ENCODE measurements at regions not wholly inside any gene's neighbourhood (a gene's known extent, or its start where the extent isn't known, plus 50 kb on each side); places are given as distances from the start of the nearest gene placed in this dataset.

DNA sequence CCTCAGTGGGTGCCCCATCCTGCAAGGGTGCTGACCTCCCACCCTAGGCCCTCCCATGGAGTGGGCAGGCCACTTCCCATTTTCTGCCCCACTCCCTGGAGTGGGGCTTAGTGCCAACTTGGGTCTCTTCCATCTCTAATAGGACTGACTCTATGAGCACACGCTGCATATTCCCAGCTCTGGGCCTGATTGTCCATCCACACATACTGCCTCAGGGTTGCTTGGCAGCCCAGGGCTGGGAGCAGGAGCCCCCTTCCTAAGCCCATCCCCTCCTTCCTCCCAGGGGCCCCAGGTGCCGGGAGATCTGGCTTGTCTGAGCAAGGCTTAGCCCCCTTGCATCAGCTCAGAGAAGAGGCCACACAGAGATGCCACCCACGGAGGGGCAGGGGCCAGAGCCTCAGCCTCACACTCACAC is 55.1 kb downstream of the PJA1 start:
- TF ChIP-seq, protein P1, sequence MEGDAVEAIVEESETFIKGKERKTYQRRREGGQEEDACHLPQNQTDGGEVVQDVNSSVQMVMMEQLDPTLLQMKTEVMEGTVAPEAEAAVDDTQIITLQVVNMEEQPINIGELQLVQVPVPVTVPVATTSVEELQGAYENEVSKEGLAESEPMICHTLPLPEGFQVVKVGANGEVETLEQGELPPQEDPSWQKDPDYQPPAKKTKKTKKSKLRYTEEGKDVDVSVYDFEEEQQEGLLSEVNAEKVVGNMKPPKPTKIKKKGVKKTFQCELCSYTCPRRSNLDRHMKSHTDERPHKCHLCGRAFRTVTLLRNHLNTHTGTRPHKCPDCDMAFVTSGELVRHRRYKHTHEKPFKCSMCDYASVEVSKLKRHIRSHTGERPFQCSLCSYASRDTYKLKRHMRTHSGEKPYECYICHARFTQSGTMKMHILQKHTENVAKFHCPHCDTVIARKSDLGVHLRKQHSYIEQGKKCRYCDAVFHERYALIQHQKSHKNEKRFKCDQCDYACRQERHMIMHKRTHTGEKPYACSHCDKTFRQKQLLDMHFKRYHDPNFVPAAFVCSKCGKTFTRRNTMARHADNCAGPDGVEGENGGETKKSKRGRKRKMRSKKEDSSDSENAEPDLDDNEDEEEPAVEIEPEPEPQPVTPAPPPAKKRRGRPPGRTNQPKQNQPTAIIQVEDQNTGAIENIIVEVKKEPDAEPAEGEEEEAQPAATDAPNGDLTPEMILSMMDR (IDR thresholded peaks at IDR 0.05; ENCODE audit: control extremely low read depth, extremely low read depth) = no peak
- 53 to 67% methylated on average over 2 to 3 of the region's 3 CpGs for WGBS, 2 donors
- H3K27ac ChIP-seq (ENCODE audit: low read depth in 1 of 2, low read length in 1 of 2) = no peak overlapping the region
- ATAC-seq (ENCODE audit: insufficient read depth, low FRiP score) (no peak), DNase-seq (peak; percentile 61 to 74 (median 67))
- H3K36me3 ChIP-seq (ENCODE audit: control insufficient read depth in 4 of 4, insufficient read depth in 4 of 4, low read length in 4 of 4) = no peaks in the 10 kb centered on the region
- peaks cover 0 to 6% (median 4%) of the 10 kb centered on the region in 3 donors for H3K27me3 ChIP-seq (ENCODE audit: control insufficient read depth in 3 of 3, insufficient read depth in 3 of 3, low read length in 2 of 3)
- H3K4me3 ChIP-seq = no peak overlapping the region
- H3K9ac ChIP-seq (ENCODE audit: insufficient read depth in 1 of 2, low read length in 2 of 2) = no peak overlapping the region
- peaks cover 0 to 40% (median 18%) of the 10 kb centered on the region in 5 donors for H3K4me1 ChIP-seq (ENCODE audit: control insufficient read depth in 5 of 5, insufficient read depth in 5 of 5, low read length in 5 of 5)
- no peaks in the 10 kb centered on the region for H3K9me3 ChIP-seq (ENCODE audit: control insufficient read depth in 4 of 4, insufficient read depth in 3 of 4, low read length in 3 of 4)

DNA sequence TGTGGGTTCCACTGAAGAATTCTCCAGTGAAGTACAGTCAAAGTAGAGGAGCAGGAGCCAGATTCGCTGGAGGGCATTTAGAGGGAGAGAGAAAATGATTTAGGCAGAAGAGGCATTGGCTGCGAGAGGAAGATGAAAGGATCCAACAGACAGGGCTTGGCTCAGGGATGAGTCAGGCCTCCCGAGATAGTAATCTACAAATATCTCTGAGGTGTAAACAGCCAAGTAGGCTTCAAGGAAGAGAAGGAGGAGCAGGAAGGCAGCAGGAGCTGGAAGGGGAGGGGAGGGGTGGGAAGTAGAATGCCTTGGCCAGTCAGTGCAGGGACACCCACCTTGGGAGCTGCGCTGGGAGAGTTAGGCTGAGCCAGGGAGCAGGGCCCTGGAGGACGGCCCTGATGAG is 55.5 kb downstream of the PJA1 start:
- peaks cover 0 to 44% (median 18%) of the 10 kb centered on the region in 5 donors for H3K4me1 ChIP-seq (ENCODE audit: control insufficient read depth in 5 of 5, insufficient read depth in 5 of 5, low read length in 5 of 5)
- ATAC-seq (ENCODE audit: insufficient read depth, low FRiP score) (no peak), DNase-seq (peak in 2 of 3 donors; percentile 42 to 56)
- H3K27ac ChIP-seq (ENCODE audit: low read depth in 1 of 2, low read length in 1 of 2) = no peak overlapping the region
- no peaks in the 10 kb centered on the region for H3K36me3 ChIP-seq (ENCODE audit: control insufficient read depth in 4 of 4, insufficient read depth in 4 of 4, low read length in 4 of 4)
- H3K9me3 ChIP-seq (ENCODE audit: control insufficient read depth in 4 of 4, insufficient read depth in 3 of 4, low read length in 3 of 4) = no peaks in the 10 kb centered on the region
- TF ChIP-seq, protein P1 (IDR thresholded peaks at IDR 0.05; ENCODE audit: control extremely low read depth, extremely low read depth) = no peak
- H3K4me3 ChIP-seq = no peak overlapping the region
- 42 to 68% methylated on average over 4 to 5 of the region's 5 CpGs for WGBS, 2 donors
- no peak overlapping the region for H3K9ac ChIP-seq (ENCODE audit: insufficient read depth in 1 of 2, low read length in 2 of 2)
- H3K27me3 ChIP-seq (ENCODE audit: control insufficient read depth in 3 of 3, insufficient read depth in 3 of 3, low read length in 2 of 3) = peaks cover 0 to 6% (median 4%) of the 10 kb centered on the region in 3 donors

DNA sequence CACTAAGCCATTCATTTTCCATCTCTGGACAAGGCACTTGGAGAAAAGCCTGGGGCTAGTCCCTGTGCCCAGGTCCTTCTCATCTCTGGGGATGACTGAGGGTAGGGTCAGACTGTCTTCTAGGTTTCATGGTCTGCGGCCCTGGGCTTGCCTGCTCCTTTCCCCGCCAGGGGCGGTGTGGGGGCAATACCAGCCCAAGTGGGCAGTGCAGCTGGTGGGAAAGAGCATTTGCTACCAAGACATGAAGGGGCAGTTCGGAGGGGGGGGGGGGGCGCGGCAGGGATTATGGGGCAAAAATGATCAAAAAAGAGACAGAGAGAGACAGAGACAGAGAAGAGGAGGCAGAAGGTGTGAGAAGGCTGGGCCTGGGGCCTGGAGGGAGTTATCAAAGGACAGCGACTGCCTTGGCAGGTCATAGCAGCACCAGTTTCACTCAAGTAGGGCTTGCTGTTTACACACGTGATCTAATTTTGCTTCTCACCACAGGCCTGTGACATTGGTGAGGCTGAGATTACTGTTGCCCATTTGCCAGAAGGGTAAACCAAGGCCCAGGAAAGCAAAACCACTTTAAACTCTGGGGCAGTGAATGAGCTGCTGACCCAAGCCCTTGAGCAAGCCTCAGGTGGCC is 56.1 kb downstream of the PJA1 start:
- Histone ChIP-seq H3K9me3 (ENCODE audit: control insufficient read depth in 4 of 4, insufficient read depth in 3 of 4, low read length in 3 of 4) (no peaks in the 10 kb centered on the region), H3K4me3 (no peak overlapping the region), H3K36me3 (ENCODE audit: control insufficient read depth in 4 of 4, insufficient read depth in 4 of 4, low read length in 4 of 4) (no peaks in the 10 kb centered on the region), H3K27me3 (ENCODE audit: control insufficient read depth in 3 of 3, insufficient read depth in 3 of 3, low read length in 2 of 3) (peaks cover 2 to 6% (median 4%) of the 10 kb centered on the region in 3 donors), H3K27ac (ENCODE audit: low read depth in 1 of 2, low read length in 1 of 2) (no peak overlapping the region), H3K4me1 (ENCODE audit: control insufficient read depth in 5 of 5, insufficient read depth in 5 of 5, low read length in 5 of 5) (peaks cover 0 to 48% (median 18%) of the 10 kb centered on the region in 5 donors), H3K9ac (ENCODE audit: insufficient read depth in 1 of 2, low read length in 2 of 2) (no peak overlapping the region)
- TF ChIP-seq, protein P1 (IDR thresholded peaks at IDR 0.05; ENCODE audit: control extremely low read depth, extremely low read depth) = no peak
- 83 to 92% methylated on average over 6 to 8 of the region's 8 CpGs for WGBS, 2 donors
- no peak for DNase-seq
- no peak for ATAC-seq (ENCODE audit: insufficient read depth, low FRiP score)
